HepG2 (cell line): ENCODE measurements at regions not wholly inside any gene's neighbourhood (a gene's known extent, or its start where the extent isn't known, plus 50 kb on each side); places are given as distances from the start of the nearest gene placed in this dataset.

Experiments used
- ARID2 ChIP-seq: sonication (generic); formaldehyde crosslinking; IDR thresholded peaks from 2 replicates; pipeline ENCODE4 v1.8.1; 2022; ENCODE audit warnings: mild to moderate bottlenecking, missing genetic modification reagents, borderline replicate concordance
- ETS1 ChIP-seq: sonication (generic); formaldehyde crosslinking; IDR thresholded peaks from 2 replicates; pipeline ENCODE4 v1.4.0; 2020; ENCODE audit warnings: missing genetic modification reagents
- MYC ChIP-seq: sonication (generic); formaldehyde crosslinking; IDR thresholded peaks from 2 replicates; pipeline ENCODE4 v1.9.0; 2021; ENCODE audit warnings: missing genetic modification reagents, borderline replicate concordance
- RBAK ChIP-seq: sonication (generic); formaldehyde crosslinking; IDR thresholded peaks from 2 replicates; pipeline ENCODE4 v1.5.1; 2020; ENCODE audit warnings: mild to moderate bottlenecking, missing genetic modification reagents
- SP4 ChIP-seq: sonication (generic); formaldehyde crosslinking; IDR thresholded peaks from 2 replicates; pipeline ENCODE4 v1.8.1; 2023; ENCODE audit warnings: mild to moderate bottlenecking, missing genetic modification reagents
- SRSF4 ChIP-seq: fragments of 200-400 bp; formaldehyde crosslinking; IDR thresholded peaks from one replicate; pipeline ENCODE4 v1.6.1; 2018; ENCODE audit warnings: mild to moderate bottlenecking, low read depth, low read length, moderate library complexity; ENCODE audit not compliant: poor library complexity, severe bottlenecking
- STAT5B ChIP-seq: sonication (generic); formaldehyde crosslinking; IDR thresholded peaks from 2 replicates; pipeline ENCODE4 v1.4.0; 2020; ENCODE audit warnings: missing genetic modification reagents
- TAF1 ChIP-seq: sonication (generic); formaldehyde crosslinking; IDR thresholded peaks from 2 replicates; pipeline ENCODE4 v1.4.0; 2020; ENCODE audit warnings: missing genetic modification reagents
- YY1 ChIP-seq: IDR thresholded peaks from 2 replicates; pipeline ENCODE4 v1.6.1; 2011; ENCODE audit warnings: low read length, low read depth, moderate library complexity, mild to moderate bottlenecking; ENCODE audit not compliant: insufficient read depth, insufficient replicate concordance
- ZBTB46 ChIP-seq: sonication (generic); formaldehyde crosslinking; IDR thresholded peaks from 2 replicates; pipeline ENCODE4 v1.4.0; 2020; ENCODE audit warnings: mild to moderate bottlenecking, missing genetic modification reagents, borderline replicate concordance
- ZKSCAN5 ChIP-seq: sonication (generic); formaldehyde crosslinking; IDR thresholded peaks from 2 replicates; pipeline ENCODE4 v1.5.1; 2020; ENCODE audit warnings: mild to moderate bottlenecking, missing genetic modification reagents
- ZNF230 ChIP-seq: sonication (generic); formaldehyde crosslinking; IDR thresholded peaks from 2 replicates; pipeline ENCODE4 v1.4.0; 2020; ENCODE audit warnings: mild to moderate bottlenecking, missing genetic modification reagents
- ZNF234 ChIP-seq: sonication (generic); formaldehyde crosslinking; conservative IDR thresholded peaks from 2 replicates; pipeline ENCODE4 v1.5.1; 2020; ENCODE audit warnings: mild to moderate bottlenecking, missing genetic modification reagents
- ZNF276 ChIP-seq: sonication (generic); formaldehyde crosslinking; IDR thresholded peaks from 2 replicates; pipeline ENCODE4 v1.4.0; 2020; ENCODE audit warnings: mild to moderate bottlenecking, low read depth, missing genetic modification reagents
- ZNF33A ChIP-seq: sonication (generic); formaldehyde crosslinking; IDR thresholded peaks from 2 replicates; pipeline ENCODE4 v1.5.1; 2020; ENCODE audit warnings: missing genetic modification reagents, mild to moderate bottlenecking, moderate library complexity, borderline replicate concordance
- ZNF557 ChIP-seq: sonication (generic); formaldehyde crosslinking; IDR thresholded peaks from 2 replicates; pipeline ENCODE4 v1.4.0; 2020; ENCODE audit warnings: missing genetic modification reagents
- ZNF768 ChIP-seq: sonication (generic); formaldehyde crosslinking; IDR thresholded peaks from 2 replicates; pipeline ENCODE4 v1.4.0; 2020; ENCODE audit warnings: missing genetic modification reagents
- TF ChIP-seq, protein P1 (sequence below): sonication (generic); formaldehyde crosslinking; IDR thresholded peaks from 2 replicates; pipeline ENCODE4 v1.5.1; 2020; ENCODE audit warnings: missing genetic modification reagents, mild to moderate bottlenecking, borderline replicate concordance
- TF ChIP-seq, protein P2 (sequence below): sonication (generic); formaldehyde crosslinking; conservative IDR thresholded peaks from 2 replicates; pipeline ENCODE4 v1.4.0; 2020; ENCODE audit warnings: missing genetic modification reagents
- TF ChIP-seq, protein P3 (sequence below): sonication (generic); formaldehyde crosslinking; IDR thresholded peaks from 2 replicates; pipeline ENCODE4 v1.5.1; 2020; ENCODE audit warnings: missing genetic modification reagents, mild to moderate bottlenecking, borderline replicate concordance
- TF ChIP-seq, protein P4 (sequence below): sonication (generic); formaldehyde crosslinking; IDR thresholded peaks from 2 replicates; pipeline ENCODE4 v1.4.0; 2020; ENCODE audit warnings: mild to moderate bottlenecking, missing genetic modification reagents

DNA sequence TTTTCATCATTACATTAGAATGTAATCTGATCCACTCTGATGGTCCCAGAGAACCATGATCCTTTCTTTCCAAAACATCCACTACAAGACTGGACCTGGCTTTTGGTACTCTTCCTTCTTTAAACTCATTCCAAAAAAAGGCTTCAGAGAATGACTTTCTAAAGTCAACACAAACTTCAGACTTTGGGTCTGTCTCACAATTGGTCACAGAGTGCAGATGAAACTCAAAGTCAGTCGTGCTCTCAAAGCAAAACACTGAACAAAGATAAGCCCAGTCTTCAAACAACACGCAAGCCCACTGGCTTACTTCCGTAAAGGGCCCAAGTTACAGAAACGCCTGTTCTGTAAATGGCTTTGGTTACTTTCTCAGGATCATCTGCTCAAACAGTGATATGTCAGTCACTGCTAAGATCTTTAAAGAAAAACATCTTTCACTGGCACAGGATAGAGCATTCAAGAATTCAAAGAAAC, 250.9 kb upstream of the MKLN1 start (continued):
- TF ChIP-seq ZNF276 (CRISPR knock-in tag): no peak
- no peak for TF ChIP-seq ZNF557 (CRISPR knock-in tag)
- no peak for TF ChIP-seq ZKSCAN5 (CRISPR knock-in tag)
- TF ChIP-seq SRSF4: no peak
- TF ChIP-seq RBAK (CRISPR knock-in tag): no peak
- TF ChIP-seq ZBTB46 (CRISPR knock-in tag): no peak
- no peak for TF ChIP-seq ZNF234 (CRISPR knock-in tag)
- no peak for TF ChIP-seq MYC (CRISPR knock-in tag)
- TF ChIP-seq, protein P1, sequence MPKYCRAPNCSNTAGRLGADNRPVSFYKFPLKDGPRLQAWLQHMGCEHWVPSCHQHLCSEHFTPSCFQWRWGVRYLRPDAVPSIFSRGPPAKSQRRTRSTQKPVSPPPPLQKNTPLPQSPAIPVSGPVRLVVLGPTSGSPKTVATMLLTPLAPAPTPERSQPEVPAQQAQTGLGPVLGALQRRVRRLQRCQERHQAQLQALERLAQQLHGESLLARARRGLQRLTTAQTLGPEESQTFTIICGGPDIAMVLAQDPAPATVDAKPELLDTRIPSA (CRISPR knock-in tag): no peak
- TF ChIP-seq ZNF768 (CRISPR knock-in tag): no peak
- TF ChIP-seq ZNF230: no peak
- no peak for TF ChIP-seq ARID2 (CRISPR knock-in tag)
- TF ChIP-seq STAT5B (CRISPR knock-in tag): no peak
- no peak for TF ChIP-seq SP4
- TF ChIP-seq ETS1: no peak
- TF ChIP-seq YY1: no peak
- TF ChIP-seq, protein P2, sequence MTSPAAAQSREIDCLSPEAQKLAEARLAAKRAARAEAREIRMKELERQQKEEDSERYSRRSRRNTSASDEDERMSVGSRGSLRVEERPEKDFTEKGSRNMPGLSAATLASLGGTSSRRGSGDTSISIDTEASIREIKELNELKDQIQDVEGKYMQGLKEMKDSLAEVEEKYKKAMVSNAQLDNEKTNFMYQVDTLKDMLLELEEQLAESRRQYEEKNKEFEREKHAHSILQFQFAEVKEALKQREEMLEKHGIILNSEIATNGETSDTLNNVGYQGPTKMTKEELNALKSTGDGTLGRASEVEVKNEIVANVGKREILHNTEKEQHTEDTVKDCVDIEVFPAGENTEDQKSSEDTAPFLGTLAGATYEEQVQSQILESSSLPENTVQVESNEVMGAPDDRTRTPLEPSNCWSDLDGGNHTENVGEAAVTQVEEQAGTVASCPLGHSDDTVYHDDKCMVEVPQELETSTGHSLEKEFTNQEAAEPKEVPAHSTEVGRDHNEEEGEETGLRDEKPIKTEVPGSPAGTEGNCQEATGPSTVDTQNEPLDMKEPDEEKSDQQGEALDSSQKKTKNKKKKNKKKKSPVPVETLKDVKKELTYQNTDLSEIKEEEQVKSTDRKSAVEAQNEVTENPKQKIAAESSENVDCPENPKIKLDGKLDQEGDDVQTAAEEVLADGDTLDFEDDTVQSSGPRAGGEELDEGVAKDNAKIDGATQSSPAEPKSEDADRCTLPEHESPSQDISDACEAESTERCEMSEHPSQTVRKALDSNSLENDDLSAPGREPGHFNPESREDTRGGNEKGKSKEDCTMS (CRISPR knock-in tag): no peak
- no peak for TF ChIP-seq TAF1
- no peak for TF ChIP-seq ZNF33A (CRISPR knock-in tag)
- TF ChIP-seq, protein P3, sequence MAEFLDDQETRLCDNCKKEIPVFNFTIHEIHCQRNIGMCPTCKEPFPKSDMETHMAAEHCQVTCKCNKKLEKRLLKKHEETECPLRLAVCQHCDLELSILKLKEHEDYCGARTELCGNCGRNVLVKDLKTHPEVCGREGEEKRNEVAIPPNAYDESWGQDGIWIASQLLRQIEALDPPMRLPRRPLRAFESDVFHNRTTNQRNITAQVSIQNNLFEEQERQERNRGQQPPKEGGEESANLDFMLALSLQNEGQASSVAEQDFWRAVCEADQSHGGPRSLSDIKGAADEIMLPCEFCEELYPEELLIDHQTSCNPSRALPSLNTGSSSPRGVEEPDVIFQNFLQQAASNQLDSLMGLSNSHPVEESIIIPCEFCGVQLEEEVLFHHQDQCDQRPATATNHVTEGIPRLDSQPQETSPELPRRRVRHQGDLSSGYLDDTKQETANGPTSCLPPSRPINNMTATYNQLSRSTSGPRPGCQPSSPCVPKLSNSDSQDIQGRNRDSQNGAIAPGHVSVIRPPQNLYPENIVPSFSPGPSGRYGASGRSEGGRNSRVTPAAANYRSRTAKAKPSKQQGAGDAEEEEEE (CRISPR knock-in tag): no peak
- TF ChIP-seq, protein P4, sequence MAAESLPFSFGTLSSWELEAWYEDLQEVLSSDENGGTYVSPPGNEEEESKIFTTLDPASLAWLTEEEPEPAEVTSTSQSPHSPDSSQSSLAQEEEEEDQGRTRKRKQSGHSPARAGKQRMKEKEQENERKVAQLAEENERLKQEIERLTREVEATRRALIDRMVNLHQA (CRISPR knock-in tag): no peak
